OCI-LY3 (cell line): ENCODE measurements at regions not wholly inside any gene's neighbourhood (a gene's known extent, or its start where the extent isn't known, plus 50 kb on each side); places are given as distances from the start of the nearest gene placed in this dataset.

Experiments used
- H2AFZ ChIP-seq: fragments of 200-600, 300-600 bp; shearing (Covaris generic); 2 replicates; pipeline ENCODE4 v1.6.0; 2014; ENCODE audit warnings: antibody characterized with exemption, low read depth, low read length
- H3K27ac ChIP-seq: fragments of 200-600, 300-600 bp; sonication (generic); 2 replicates; pipeline ENCODE4 v1.5.1; 2014; ENCODE audit warnings: mild to moderate bottlenecking, low read length, moderate library complexity, mixed read lengths
- H3K27me3 ChIP-seq: fragments of 200-600, 300-600 bp; sonication (generic); 2 replicates; pipeline ENCODE4 v1.6.1; 2014; ENCODE audit warnings: low read depth, low read length, mixed read lengths
- H3K36me3 ChIP-seq: fragments of 200-600, 300-600 bp; sonication (generic); replicated peaks from 2 replicates; pipeline ENCODE3; 2014; ENCODE audit warnings: low read depth, low read length, mixed read lengths
- H3K4me1 ChIP-seq: fragments of 300-600, 200-600 bp; sonication (generic); 2 replicates; pipeline ENCODE4 v1.6.1; 2014; ENCODE audit warnings: low read length, mixed read lengths
- H3K4me2 ChIP-seq: fragments of 200-600, 300-600 bp; sonication (generic); 2 replicates; pipeline ENCODE4 v1.6.1; 2014; ENCODE audit warnings: low read length, mixed read lengths
- H3K4me3 ChIP-seq: fragments of 300-600, 200-600 bp; sonication (generic); 2 replicates; pipeline ENCODE4 v1.5.1; 2014; ENCODE audit warnings: antibody characterized with exemption, mild to moderate bottlenecking, low read length, moderate library complexity
- H3K79me2 ChIP-seq: fragments of 300-600, 200-600 bp; shearing (Covaris generic); 2 replicates; pipeline ENCODE4 v1.6.1; 2014; ENCODE audit warnings: mild to moderate bottlenecking, low read length, mixed read lengths
- H3K9ac ChIP-seq: fragments of 300-600, 200-600 bp; shearing (Covaris generic); 2 replicates; pipeline ENCODE4 v1.6.0; 2014; ENCODE audit warnings: mild to moderate bottlenecking, low read length, moderate library complexity
- H3K9me3 ChIP-seq: fragments of 200-600, 300-600 bp; shearing (Covaris generic); 2 replicates; pipeline ENCODE4 v1.6.1; 2014; ENCODE audit warnings: low read length, mixed read lengths; ENCODE audit not compliant: insufficient read depth
- H4K20me1 ChIP-seq: fragments of 200-600, 300-600 bp; sonication (generic); 2 replicates; pipeline ENCODE4 v1.6.1; 2016; ENCODE audit warnings: low read length, mixed read lengths; ENCODE audit not compliant: insufficient read depth
- EZH2phosphoT487 ChIP-seq: fragments of 200-600 bp; shearing (Covaris generic); IDR thresholded peaks from 2 replicates; pipeline ENCODE4 v1.6.1; 2018; ENCODE audit warnings: antibody characterized with exemption, mixed run types, low read depth
- TF ChIP-seq, protein P1 (sequence below): fragments of 200-600, 300-600 bp; sonication (generic); IDR thresholded peaks from 2 replicates; pipeline ENCODE4 v1.5.1; 2014; ENCODE audit warnings: antibody characterized with exemption, low read length, low read depth

DNA sequence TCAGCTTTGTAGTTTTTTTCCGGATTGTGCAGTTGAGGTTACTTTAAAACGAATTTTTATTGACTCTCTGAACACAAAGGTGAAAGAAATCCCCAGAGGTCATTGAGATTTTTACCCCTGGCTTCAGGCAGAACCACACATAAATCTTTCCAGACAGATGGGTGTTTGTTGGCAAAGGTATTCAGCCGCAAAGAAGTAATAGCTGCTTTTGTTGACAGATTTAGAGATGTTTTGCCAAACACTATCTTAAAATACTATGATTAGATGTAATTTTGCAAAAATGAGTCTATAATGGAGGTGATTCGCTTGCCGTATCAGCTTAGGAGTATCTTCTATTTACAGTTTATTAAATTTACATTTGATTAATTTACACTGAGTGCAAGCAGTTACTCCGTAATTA lies 418.3 kb upstream of the CLINT1 start:
- TF ChIP-seq EZH2phosphoT487, result no peak
- TF ChIP-seq, protein P1, sequence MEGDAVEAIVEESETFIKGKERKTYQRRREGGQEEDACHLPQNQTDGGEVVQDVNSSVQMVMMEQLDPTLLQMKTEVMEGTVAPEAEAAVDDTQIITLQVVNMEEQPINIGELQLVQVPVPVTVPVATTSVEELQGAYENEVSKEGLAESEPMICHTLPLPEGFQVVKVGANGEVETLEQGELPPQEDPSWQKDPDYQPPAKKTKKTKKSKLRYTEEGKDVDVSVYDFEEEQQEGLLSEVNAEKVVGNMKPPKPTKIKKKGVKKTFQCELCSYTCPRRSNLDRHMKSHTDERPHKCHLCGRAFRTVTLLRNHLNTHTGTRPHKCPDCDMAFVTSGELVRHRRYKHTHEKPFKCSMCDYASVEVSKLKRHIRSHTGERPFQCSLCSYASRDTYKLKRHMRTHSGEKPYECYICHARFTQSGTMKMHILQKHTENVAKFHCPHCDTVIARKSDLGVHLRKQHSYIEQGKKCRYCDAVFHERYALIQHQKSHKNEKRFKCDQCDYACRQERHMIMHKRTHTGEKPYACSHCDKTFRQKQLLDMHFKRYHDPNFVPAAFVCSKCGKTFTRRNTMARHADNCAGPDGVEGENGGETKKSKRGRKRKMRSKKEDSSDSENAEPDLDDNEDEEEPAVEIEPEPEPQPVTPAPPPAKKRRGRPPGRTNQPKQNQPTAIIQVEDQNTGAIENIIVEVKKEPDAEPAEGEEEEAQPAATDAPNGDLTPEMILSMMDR, result no peak
- Histone ChIP-seq H3K36me3 (no peaks in the 10 kb centered on the region), H4K20me1 (no peaks in the 10 kb centered on the region), H3K9me3 (no peaks in the 10 kb centered on the region), H3K79me2 (no peaks in the 10 kb centered on the region), H3K4me3 (no peak overlapping the region), H2AFZ (no peak overlapping the region), H3K27me3 (no peaks in the 10 kb centered on the region), H3K9ac (no peak overlapping the region), H3K27ac (no peak overlapping the region), H3K4me1 (no peaks in the 10 kb centered on the region), H3K4me2 (no peak overlapping the region)

DNA sequence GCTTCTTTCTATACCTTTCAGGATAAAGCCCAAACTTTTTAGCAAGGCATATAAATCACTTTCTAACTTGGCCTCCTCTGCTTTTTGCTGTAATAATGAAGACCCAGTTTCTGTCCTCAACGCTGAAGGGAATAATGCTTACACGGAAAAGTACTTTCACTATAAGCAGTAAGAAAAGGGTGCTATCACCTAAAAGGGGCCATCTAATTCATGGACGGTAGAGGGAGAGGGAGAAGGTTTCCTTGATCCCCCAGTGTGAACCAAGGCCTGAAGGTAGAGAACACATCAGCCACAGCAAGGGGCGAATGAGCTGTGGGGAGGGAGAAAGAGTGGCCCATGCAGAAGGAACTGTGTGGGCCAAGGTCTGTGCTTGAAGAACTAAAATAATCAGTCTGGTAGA lies 417.7 kb upstream of the CLINT1 start:
- no peak overlapping the region for H3K4me3 ChIP-seq
- no peaks in the 10 kb centered on the region for H4K20me1 ChIP-seq
- H3K36me3 ChIP-seq, result no peaks in the 10 kb centered on the region
- H3K9ac ChIP-seq, result no peak overlapping the region
- TF ChIP-seq, protein P1, result no peak
- TF ChIP-seq EZH2phosphoT487, result no peak
- H3K4me1 ChIP-seq, result no peaks in the 10 kb centered on the region
- no peaks in the 10 kb centered on the region for H3K27me3 ChIP-seq
- no peak overlapping the region for H2AFZ ChIP-seq
- no peak overlapping the region for H3K27ac ChIP-seq
- H3K4me2 ChIP-seq, result no peak overlapping the region
- H3K79me2 ChIP-seq, result no peaks in the 10 kb centered on the region
- no peaks in the 10 kb centered on the region for H3K9me3 ChIP-seq

DNA sequence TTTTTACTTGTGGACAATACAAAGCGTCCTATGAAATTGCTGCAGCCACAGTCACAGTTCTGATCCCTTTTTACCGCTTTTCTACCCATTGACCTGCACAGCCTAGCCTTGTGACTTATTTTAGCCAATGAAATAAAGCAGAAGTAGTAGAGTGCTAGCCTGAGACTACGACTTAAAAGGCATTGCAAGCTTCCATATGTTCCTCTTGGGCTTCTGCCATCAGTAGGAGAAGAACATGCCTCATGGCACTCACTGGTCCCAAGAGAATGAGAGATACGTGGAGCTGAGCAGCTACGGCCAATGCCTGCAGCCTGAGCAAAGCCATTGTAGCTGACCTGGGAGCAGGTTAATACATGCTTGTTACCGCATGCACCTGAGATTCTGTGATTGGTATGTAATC lies 416.6 kb upstream of the CLINT1 start:
- H4K20me1 ChIP-seq, result no peaks in the 10 kb centered on the region
- H3K4me3 ChIP-seq, result no peak overlapping the region
- H3K9me3 ChIP-seq, result no peaks in the 10 kb centered on the region
- H3K9ac ChIP-seq, result no peak overlapping the region
- no peaks in the 10 kb centered on the region for H3K27me3 ChIP-seq
- no peaks in the 10 kb centered on the region for H3K4me1 ChIP-seq
- no peak overlapping the region for H3K27ac ChIP-seq
- H3K4me2 ChIP-seq, result no peak overlapping the region
- no peak overlapping the region for H2AFZ ChIP-seq
- no peak for TF ChIP-seq EZH2phosphoT487
- TF ChIP-seq, protein P1, result no peak
- no peaks in the 10 kb centered on the region for H3K79me2 ChIP-seq
- H3K36me3 ChIP-seq, result no peaks in the 10 kb centered on the region

DNA sequence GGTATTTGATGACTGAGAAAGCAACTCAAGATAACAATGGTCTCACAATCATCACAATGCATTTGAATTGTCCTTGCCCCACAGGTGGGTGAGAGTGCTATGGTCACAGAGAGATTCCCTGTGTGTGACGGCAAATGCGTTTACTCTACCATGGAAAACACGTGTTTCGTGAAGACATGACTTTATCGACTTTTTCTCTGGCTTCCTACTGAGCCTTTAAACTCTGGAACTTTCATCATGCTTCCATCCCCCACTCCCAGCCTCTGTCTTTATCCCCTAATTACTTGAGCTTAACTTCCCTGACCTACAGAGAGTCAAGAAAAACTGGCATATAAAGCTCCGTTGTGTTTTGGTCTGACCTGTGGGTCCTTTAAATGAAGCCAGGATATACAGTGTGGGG lies 414.1 kb upstream of the CLINT1 start:
- no peaks in the 10 kb centered on the region for H3K4me1 ChIP-seq
- H3K27me3 ChIP-seq, result no peaks in the 10 kb centered on the region
- no peaks in the 10 kb centered on the region for H3K9me3 ChIP-seq
- no peak for TF ChIP-seq EZH2phosphoT487
- TF ChIP-seq, protein P1, result no peak
- H3K27ac ChIP-seq, result no peak overlapping the region
- no peaks in the 10 kb centered on the region for H4K20me1 ChIP-seq
- no peak overlapping the region for H3K4me3 ChIP-seq
- no peaks in the 10 kb centered on the region for H3K36me3 ChIP-seq
- no peaks in the 10 kb centered on the region for H3K79me2 ChIP-seq
- no peak overlapping the region for H3K9ac ChIP-seq
- H3K4me2 ChIP-seq, result no peak overlapping the region
- no peak overlapping the region for H2AFZ ChIP-seq
